ENCODE measurements at regions not wholly inside any gene's neighbourhood (a gene's known extent, or its start where the extent isn't known, plus 50 kb on each side); places are given as distances from the start of the nearest gene placed in this dataset.

DNA sequence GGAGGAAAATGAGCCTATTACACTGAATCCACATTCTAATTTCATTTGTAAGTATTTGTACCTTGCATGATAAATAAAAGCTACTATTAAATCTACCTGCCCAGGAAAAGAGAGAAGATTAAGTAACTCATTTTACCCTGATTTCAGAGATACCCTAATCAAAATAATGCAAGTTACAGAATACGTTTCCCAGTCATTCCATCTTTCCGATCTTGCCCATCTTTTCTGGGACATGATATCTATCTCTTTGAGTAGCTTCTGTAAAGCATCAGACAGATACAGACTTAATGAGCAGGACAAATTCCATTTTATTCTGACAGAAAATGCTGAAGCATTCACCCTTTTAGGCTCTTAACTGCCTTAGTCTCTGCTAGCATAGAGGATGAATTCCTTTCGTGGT, 56.6 kb downstream of the SPRY2 start:
- no peak for DNase-seq (ENCODE audit: low read depth in 2 of 2)

DNA sequence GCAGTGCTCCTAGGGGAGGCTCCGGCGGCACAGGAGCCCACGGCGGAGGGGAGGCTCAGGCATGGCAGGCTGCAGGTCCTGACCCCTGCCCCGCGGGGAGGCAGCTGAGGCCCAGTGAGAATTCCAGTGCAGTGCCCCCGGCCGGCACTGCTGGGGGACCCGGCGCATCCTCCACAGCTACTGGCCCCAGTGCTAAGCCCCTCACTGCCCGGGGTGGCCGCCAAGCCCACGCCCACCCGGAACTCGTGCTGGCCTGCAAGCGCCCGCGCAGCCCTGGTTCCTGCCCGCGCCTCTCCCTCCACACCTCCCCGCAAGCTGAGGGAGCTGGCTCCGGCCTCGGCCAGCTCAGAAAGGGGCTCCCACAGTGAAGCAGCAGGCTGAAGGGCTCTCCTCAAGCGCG, 62.2 kb downstream of the SPRY2 start:
- DNase-seq (ENCODE audit: low read depth in 2 of 2) = no peak

DNA sequence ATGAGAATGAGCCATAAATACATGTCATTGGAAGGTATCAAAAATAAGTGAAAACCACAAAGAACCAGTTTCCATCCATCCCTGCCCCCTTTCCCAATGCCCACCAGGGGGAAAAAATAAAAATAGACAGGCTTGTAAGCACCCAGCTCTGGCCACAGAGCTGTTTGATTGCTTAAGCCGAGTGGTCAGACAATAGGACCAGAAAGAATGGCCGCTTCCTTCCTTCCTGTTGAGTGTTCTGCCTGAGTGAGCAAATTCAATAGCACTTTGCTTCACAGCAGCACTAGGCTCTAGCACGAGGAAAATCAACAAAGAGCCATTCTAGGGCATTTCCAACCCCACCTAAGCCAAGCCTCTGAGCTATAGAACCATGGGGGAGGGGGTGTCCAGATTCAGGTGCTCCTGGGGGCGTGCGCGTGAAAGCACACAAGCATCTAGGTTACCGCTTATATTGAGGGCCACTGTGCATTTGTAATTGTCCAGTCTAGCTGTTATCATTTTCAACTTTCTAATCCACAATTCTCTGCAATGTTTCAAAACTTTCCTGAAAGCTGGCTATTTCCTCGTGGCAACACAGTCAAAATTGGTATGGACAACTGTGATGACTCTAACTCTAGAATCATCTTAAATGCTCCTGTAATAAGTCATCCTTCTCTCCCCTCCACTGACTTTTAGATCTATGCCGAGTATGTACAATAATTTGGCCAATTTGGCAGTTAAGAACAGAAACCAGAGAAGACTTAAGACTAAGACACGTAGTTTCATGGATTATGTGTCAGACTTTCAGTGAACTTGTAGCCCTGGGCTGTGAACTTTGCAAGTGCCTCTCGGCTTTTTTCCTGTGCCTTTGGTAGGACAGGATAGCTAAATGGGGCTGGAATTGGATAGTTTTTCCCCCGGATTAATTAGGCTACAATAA, 64.3 kb downstream of the SPRY2 start:
- DNase-seq (ENCODE audit: low read depth in 2 of 2) = no peak

DNA sequence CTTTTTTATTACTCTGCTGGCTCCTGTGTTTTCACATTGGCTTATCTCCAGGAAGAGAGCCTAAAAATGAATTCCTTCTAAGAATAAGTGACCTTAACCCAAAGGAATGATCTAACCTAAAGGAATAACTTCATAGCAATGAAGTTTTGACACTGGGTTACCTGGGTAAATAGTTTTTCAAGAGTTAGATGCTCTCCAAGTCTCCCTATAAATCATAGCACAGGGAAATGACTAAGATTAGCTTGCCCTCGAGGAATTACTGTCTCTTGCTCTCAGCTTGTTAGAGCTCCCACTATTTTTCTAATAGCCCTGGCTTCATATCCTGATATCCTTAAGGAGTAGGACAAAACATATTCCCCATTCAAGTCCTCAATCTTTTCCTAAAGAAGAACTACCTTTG, 66.3 kb downstream of the SPRY2 start:
- DNase-seq (ENCODE audit: low read depth in 2 of 2) = no peak

DNA sequence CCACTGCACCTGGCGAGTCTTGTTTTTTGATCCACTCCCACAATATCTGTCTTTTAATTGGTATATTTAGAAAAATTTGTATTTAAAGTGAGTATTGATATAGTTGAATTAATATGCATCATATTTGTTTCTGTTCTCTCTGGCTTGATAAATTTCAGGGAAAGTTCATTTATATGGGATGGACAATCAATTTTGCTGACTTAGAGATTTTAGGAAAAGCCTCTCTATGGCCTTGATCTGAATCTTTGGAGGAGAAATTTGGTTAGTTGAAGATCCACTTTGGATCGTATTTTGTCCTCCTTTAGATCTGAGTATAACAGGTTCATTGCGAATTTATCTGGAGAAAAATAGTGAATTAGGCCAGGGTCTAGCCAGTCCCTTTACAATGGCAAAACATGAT, 67.2 kb downstream of the SPRY2 start:
- no peak for DNase-seq (ENCODE audit: low read depth in 2 of 2)

DNA sequence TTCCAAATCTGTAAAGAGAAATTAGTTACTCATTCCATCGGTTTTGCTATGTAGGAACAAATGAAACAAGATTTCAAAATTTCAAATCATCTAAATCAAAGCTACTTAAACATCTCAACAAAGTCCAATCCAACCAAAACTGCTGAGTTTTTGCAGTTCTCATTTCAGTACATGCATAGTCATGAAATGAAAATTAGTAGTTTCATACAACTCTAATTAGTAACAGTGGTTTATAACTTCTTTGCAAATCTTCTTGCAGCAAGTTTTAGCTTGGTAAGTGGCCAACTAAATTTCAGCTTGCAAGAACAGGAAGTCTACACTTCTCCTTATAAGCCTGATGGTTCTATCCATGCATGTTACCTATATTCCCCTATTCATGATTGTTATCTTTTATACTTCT, 75.6 kb downstream of the SPRY2 start:
- no peak for DNase-seq (ENCODE audit: low read depth in 2 of 2)

DNA sequence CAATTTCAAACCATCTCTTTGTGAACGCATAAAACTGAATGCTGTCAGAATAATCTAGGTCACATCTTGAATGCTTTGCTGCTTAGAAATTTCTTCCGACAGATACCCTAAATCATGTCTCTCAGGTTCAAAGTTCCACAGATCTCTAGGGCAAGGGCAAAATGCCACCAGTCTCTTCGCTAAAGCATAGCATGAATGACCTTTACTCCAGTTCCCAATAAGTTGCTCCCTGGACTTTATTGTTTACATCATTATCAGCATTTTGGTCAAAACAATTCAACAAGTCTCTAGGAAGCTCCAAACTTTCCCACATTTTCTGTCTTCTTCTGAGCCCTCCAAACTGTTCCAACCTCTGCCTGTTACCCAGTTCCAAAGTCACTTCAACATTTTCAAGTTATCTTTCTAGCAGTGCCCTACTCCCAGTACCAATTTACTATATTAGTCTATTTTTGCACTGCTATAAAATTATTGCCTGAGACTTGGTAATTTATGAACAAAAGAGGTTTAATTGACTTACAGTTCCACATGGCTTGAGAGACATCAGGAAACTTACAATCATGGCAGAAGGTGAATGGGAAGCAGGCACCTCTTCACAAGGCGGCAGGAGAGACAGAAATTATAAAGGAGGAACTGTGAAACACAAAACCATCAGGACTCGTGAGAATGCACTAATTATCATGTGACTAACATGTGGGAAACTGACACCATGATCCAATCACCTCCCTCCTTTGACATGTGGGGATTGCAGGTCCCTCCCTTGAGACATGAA, 77.0 kb downstream of the SPRY2 start:
- no peak for DNase-seq (ENCODE audit: low read depth in 2 of 2)

DNA sequence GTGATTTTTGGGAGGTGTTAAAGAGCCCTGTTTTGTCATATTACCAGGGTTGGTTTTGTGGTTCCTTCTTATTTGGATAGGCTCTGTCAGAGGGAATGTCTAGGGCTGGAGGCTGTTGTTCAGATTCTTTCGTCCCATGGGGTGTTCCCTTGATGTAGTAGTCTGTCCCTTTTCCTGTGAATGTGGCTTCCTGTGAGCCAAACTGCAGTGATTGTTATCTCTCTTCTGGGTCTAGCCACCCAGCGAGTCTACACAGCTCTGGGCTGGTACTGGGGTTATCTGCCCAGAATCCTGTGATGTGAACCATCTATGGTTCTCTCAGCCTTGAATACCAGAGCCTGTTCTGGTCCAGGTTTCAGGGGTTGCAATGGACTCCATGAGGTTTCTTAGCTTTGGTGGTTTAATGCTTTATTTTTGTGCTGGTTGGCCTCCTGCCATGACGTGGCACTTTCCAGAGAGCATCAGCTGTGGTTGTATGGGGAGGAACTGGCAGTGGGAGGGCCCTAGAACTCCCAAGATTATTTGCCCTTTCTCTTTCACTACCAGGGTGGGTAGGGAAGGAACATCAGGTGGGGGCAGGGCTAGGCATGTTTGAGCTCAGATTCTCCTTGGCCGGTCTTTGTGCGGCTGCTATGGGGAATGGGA, 78.8 kb downstream of the SPRY2 start:
- DNase-seq (ENCODE audit: low read depth in 2 of 2) = no peak

DNA sequence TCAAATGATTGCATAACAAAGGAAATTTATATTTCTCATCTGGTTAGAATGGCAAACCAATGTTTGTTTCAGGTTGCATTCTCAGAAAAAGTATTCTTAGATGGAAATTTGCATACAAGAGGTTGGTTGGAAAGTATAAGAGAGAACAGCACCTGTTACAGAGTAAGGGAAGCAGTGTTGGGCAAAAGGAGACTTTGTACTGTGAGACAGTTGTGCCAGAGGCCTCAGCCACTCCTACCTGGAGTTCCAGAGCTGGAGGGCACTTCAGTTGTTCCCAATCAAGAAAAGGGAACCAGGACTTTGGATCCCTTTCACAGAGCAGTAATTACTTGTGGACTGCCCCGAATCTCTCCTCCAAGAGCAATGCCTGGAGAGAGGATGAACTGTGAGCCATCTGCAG, 81.8 kb downstream of the SPRY2 start:
- no peak for DNase-seq (ENCODE audit: low read depth in 2 of 2)

DNA sequence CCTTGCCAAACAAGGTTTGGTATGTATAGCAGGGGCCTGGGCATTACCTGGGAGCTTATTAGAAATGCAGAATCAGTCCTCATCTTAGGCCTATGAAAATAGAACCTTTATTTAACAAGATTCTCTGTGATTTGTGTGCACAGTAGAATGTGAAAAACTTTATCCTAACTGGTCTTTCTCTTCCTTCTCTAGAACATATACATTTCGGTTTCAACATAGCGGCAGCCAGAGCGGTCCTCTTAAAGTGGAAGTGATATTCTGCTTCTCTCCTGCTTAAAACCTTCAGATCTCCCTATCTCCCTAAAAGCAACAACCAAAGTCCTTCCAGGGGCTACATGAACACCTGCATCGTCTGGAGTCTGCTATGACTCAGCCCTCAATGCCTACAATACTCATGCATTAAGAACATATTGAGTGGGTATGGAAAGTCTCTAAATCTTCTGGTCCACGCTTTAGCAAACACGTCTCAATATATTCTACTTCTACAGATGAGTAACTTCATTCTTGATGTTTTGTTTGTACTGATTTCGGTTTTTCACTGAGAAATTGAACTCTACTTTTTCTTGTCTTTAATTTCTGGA, 84.5 kb downstream of the SPRY2 start:
- DNase-seq (ENCODE audit: low read depth in 2 of 2) = no peak

DNA sequence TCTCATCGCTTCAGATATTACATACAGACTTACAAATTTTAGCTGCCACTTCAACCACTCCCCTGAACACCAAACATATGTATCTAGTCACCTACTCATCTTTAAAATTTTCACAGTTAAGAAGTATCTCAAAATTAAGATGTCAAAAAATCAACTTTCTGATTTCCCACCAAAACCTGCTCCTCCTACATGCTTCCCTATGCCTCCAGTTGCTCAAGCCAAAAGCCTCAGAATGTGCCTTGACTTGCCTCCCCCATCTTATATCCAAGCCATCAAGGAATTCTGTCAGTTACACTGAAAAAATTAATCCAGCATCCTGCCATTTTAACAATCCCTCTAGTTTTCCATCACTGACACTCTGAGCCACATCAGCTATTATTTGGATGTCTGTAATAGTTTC, 85.0 kb downstream of the SPRY2 start:
- no peak for DNase-seq (ENCODE audit: low read depth in 2 of 2)

DNA sequence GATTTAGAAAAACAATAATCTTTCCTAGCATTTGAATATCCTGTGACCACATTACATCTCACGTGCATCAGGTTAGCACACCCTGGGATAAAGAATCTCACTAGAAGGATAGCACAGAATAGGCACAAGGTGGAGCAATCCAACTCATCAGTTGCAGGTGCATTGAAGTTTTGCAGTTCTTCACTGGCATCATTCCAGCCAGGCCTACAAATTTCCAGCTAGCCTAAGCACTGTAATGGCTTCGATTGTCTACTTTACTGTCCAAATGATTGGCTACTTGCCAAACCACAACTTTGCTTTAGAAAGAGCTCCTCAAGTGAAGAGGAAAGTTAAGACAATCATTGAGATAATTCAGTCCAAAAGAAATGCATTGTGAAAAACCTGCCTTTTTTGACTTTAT, 89.5 kb downstream of the SPRY2 start:
- DNase-seq (ENCODE audit: low read depth in 2 of 2) = no peak

DNA sequence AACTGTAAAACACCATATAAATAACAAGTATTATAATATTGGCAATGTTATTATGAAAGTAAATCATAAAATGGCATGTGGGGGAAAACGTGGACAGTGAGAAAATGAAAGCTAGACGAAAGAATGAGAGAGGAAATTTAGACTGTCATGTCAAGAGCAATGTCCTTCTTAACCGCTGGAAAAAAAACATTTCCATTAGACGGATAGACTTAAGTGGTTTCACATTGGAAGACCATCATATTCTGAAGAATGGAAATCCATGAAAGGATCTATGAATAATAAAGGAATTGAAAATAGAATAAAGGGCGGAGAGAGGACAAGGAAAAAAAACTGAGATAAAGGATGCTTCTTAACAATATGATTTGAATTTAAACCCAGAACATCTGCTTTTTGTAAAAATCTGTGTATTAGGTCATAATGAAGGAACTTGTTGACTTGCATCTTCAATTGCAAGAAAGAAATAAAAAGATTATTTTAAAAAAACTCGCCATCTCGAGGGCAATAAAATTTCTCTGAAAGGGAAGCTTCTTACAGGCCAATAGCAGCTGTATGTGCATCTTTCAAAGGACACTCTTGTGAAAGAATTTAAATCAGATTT, 90.6 kb downstream of the SPRY2 start:
- DNase-seq (ENCODE audit: low read depth in 2 of 2) = no peak

DNA sequence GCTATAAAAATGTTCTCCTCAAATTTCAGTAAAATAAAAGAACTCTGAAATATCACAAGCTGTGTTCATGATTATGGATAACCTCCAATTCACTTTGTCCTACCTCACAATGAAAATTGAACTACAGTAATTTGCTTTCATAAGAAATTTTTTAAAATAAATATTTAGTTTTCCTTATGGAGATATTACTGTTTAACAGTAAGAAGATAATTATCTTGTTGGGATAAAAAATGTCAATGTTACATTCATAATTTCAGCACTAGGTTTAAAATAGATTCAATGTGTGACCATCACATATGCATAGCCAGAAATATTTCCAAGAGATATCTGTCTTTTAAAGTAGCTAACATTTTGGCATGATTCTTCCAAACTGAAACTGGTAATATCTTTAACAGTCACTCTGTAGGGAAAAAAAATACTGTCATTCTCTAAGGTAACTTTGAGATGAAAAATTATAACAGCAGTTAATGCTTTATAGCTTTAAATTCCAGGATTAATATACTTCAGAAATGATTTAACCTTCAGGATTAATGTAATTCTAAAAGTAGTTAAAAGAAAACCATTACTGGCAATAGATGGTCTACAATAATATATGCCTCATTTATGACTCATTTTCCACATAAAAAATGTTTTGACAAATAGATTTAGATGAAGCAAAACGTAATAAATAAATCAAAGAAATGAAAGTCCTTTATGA, 91.3 kb downstream of the SPRY2 start:
- DNase-seq (ENCODE audit: low read depth in 2 of 2) = no peak

DNA sequence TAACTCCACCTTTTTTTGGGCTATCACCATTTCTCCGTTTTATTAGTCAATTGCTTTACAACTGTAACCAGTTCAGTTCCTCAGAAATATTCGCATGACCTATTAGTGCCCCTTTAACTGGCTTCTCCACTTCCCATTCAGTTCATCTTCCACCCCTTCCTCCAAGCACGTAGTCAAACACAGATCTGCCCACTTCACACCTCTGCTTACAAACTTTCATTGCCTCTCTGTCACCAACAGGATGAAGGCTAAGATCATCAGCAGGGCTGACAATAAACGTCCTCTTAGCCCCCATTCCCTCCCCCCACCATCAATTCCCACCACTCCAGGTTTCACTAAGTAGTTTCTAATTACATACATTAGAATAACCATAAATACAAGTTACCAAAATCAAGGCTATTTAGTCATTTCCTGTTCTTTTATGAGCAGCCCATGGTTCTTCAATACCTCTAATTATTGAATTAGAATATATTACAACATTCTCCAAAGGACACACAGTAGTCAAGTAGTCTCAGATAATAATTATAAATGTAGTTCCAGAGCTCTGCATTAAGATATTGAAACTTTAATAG, 95.7 kb downstream of the SPRY2 start:
- no peak for DNase-seq (ENCODE audit: low read depth in 2 of 2)

DNA sequence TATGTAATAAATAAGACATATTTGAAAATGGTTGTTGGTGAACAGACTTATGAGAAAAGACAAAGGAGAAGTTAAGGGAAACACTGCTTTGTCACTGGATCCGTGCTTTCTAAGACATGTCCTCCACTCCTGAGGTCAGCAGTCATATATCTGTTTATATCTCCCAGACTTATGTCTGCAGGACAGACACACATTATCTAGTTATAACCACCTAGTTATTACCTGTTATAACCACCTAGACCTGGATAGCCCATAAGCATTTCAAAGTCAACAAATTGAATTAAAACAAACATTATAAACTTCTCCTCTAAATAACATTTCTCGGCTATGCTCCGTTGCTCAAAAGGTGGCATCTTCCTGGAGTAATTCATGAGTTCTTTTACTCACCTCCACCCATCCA, 96.4 kb downstream of the SPRY2 start:
- no peak for DNase-seq (ENCODE audit: low read depth in 2 of 2)

DNA sequence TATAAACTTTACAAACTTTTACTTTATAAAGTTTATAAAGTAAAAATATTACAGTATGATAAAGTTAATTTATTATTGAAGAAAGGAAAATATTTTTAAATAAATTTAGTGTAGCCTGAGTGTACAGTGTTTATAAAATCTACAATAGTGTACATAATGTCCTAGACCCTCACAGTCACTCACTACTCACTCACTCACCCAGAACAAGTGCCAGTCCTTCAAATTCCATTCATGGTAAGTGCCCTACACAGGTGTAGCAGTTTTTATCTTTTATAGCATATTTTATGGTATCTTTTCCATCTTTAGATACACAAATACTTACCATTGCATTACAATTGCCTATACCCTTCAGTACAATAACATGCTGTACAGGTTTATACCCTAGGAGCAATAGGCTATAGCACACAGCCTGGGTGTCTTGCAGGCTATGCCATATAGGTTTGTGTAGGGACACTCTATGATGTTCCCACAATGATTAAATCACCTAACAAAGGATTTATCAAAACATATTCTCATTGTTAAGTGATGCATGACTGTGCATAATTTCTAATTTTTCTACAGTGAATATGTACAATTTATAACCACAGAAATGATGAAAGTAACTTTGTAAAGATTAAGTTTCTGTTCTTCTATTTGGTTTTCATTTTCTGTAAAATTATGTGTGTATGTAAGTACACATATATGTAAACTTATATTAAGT, 98.0 kb downstream of the SPRY2 start:
- no peak for DNase-seq (ENCODE audit: low read depth in 2 of 2)

DNA sequence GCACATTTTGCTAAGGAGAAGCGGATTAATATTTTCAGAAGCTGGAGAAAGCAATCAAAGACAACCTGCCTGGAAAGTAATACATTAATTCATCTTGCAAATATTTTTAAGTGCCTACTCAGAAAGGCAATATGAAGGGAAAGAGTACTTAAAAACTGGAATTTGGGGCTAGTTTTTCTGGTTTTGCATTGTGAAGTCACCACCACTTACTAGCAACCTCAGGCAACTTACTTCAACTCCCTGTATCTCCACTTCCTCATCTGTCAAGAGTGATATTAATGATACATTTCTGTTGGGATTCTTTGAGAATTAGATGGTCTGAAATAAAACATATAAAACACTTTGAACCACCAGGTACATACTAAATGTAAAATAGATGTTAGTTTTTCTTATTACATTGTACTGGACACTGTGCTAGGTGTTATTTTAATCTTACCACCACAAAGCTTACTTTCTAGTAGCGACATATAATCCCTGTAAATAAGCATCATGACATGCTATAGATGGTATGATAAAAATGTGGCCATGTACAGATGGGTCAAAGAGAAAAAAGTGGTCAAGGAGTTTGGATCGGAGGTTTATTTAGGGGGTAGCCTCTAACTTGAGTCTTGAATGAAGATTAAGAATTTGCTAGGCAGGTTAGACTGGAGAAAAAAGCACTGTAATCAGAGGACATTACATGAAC, 101.2 kb downstream of the SPRY2 start:
- no peak for DNase-seq (ENCODE audit: low read depth in 2 of 2)

DNA sequence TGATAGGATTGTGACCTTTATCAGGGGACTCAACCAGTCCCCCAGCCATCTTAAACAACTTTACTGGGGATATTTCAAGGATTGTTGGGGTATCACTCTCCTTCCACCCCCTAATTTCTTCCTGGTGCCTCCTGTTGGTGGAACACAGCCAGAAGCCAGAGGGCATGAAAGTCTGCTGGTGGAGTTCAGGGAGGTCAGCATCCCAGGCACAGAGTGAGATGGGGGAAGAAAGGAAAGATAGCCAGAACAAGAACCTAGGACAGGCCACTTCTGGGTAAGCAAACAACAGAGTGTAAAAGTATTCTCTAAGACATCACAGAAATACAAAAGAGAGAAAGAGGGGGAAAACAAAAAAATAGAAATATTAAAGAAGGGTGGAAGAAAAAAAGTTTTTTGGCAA, 101.8 kb downstream of the SPRY2 start:
- DNase-seq (ENCODE audit: low read depth in 2 of 2) = no peak

DNA sequence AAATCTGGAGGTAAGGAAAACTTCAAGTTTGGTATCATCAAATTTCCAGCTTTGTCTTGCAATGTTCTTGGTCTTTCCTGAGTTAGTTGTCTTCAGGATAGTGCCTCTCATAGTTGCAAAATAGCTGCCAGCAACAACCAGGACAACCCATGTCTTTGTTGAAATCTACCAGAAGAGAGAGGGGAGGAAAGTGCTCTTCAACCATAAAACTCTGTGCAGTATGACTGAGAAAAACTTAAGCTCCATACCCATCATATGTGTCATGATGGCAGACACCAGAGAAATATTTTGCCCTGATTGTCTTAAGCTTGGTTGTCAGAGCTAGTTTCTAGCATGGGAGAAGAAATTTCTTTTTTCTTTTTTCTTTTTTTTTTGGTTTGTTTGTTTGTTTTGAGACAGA, 103.3 kb downstream of the SPRY2 start:
- no peak for DNase-seq (ENCODE audit: low read depth in 2 of 2)
